CD14-positive monocyte (primary cell): ENCODE measurements at regions not wholly inside any gene's neighbourhood (a gene's known extent, or its start where the extent isn't known, plus 50 kb on each side); places are given as distances from the start of the nearest gene placed in this dataset.

Source experiments
- DNase-seq, 3 donors: peaks; one replicate each; pipeline ENCODE4 v3.0.0-alpha.2; 2011 to 2022
- H2AFZ ChIP-seq: 2 replicates; pipeline ENCODE4 v1.6.0; 2012; ENCODE audit warnings: mild to moderate bottlenecking, low read depth, low read length, inconsistent platforms; ENCODE audit not compliant: insufficient read depth, poor library complexity, severe bottlenecking
- H3K27ac ChIP-seq, 2 donors: 1 replicate in 1 of 2; 2 replicates in 1 of 2; pipeline ENCODE4 v1.5.1; 2012 to 2013; ENCODE audit warnings: low read length in 2 of 2, control low read depth in 1 of 2, inconsistent platforms in 1 of 2, low read depth in 1 of 2, mild to moderate bottlenecking in 1 of 2
- H3K27me3 ChIP-seq, 2 donors: one replicate each; pipeline versions ENCODE4 v1.6.0 to v1.6.1; 2011 to 2013; ENCODE audit warnings: low read length in 2 of 2; ENCODE audit not compliant: control insufficient read depth in 2 of 2, insufficient read depth in 2 of 2
- H3K36me3 ChIP-seq, 2 donors: replicated peaks in 1 of 2; 1 replicate in 1 of 2; 2 replicates in 1 of 2; pipeline versions ENCODE4 v1.5.1 to v1.6.1; 2012 to 2013; ENCODE audit warnings: low read length in 2 of 2, control low read depth in 1 of 2, inconsistent platforms in 1 of 2, mild to moderate bottlenecking in 1 of 2; ENCODE audit not compliant: insufficient read depth in 2 of 2, control insufficient read depth in 1 of 2
- H3K4me1 ChIP-seq, 2 donors: 1 replicate in 1 of 2; 2 replicates in 1 of 2; pipeline versions ENCODE4 v1.5.1 to v1.6.1; 2012 to 2013; ENCODE audit warnings: low read length in 2 of 2, control low read depth in 1 of 2, inconsistent platforms in 1 of 2, mild to moderate bottlenecking in 1 of 2, moderate library complexity in 1 of 2; ENCODE audit not compliant: insufficient read depth in 2 of 2, control insufficient read depth in 1 of 2
- H3K4me2 ChIP-seq: replicated peaks from 2 replicates; pipeline ENCODE3; 2012; ENCODE audit warnings: low read length, moderate library complexity, mild to moderate bottlenecking; ENCODE audit not compliant: poor library complexity, severe bottlenecking; ENCODE audit errors: extremely low read depth
- H3K4me3 ChIP-seq, 3 experiments: fragments of 200-600 bp in 1 of 3; sonication (generic) in 1 of 3; replicated peaks in 1 of 3; 1 replicate in 2 of 3; 2 replicates in 1 of 3; pipeline ENCODE4 v1.5.1; 2011 to 2013; ENCODE audit warnings: low read length in 3 of 3, mild to moderate bottlenecking in 3 of 3, control low read depth in 2 of 3, low read depth in 2 of 3, inconsistent platforms in 1 of 3, moderate library complexity in 1 of 3
- H3K79me2 ChIP-seq: 2 replicates; pipeline ENCODE4 v1.6.0; 2012; ENCODE audit warnings: mild to moderate bottlenecking, control low read depth, inconsistent platforms, low read length, moderate library complexity; ENCODE audit not compliant: insufficient read depth
- H3K9ac ChIP-seq: 2 replicates; pipeline ENCODE4 v1.6.0; 2017; ENCODE audit warnings: low read length, mild to moderate bottlenecking; ENCODE audit not compliant: insufficient read depth, poor library complexity, severe bottlenecking
- H3K9me3 ChIP-seq, 2 donors: replicated peaks in 1 of 2; 1 replicate in 1 of 2; 2 replicates in 1 of 2; pipeline versions ENCODE4 v1.5.1 to v1.6.1; 2012 to 2013; ENCODE audit warnings: low read length in 2 of 2, control low read depth in 1 of 2; ENCODE audit not compliant: control insufficient read depth in 1 of 2, insufficient read depth in 1 of 2
- H4K20me1 ChIP-seq: 2 replicates; pipeline ENCODE4 v1.6.0; 2012; ENCODE audit warnings: mild to moderate bottlenecking, low read length, control low read depth, moderate library complexity; ENCODE audit not compliant: insufficient read depth
- H3K27ac Mint-ChIP-seq, 7 donors: one replicate each; pipeline ENCODE4 v1.8.0; 2020; ENCODE audit warnings: mild to moderate bottlenecking in 7 of 7, mixed read lengths in 7 of 7, moderate library complexity in 6 of 7, inconsistent platforms in 2 of 7
- H3K27me3 Mint-ChIP-seq, 3 donors: one replicate each; pipeline ENCODE4 v1.8.0; 2021 to 2022; ENCODE audit warnings: low read depth in 3 of 3, mild to moderate bottlenecking in 3 of 3, mixed read lengths in 3 of 3, moderate library complexity in 3 of 3, inconsistent platforms in 1 of 3
- H3K36me3 Mint-ChIP-seq, 2 donors: one replicate each; pipeline ENCODE4 v1.8.0; 2020; ENCODE audit warnings: mixed read lengths in 2 of 2, inconsistent platforms in 1 of 2, mild to moderate bottlenecking in 1 of 2
- H3K4me1 Mint-ChIP-seq: one replicate; pipeline ENCODE4 v1.8.0; 2020; ENCODE audit warnings: mild to moderate bottlenecking, mixed read lengths
- H3K4me3 Mint-ChIP-seq, 2 donors: one replicate each; pipeline ENCODE4 v1.8.0; 2020; ENCODE audit warnings: mild to moderate bottlenecking in 2 of 2, mixed read lengths in 2 of 2, moderate library complexity in 1 of 2
- H3K9me3 Mint-ChIP-seq, 7 donors: one replicate each; pipeline ENCODE4 v1.8.0; 2020 to 2022; ENCODE audit warnings: mixed read lengths in 7 of 7, mild to moderate bottlenecking in 6 of 7, moderate library complexity in 6 of 7, inconsistent platforms in 2 of 7
- WGBS: methylation state at CpG from one replicate; pipeline ENCODE4 v1.1.5; 2013; ENCODE audit warnings: missing lambda C conversion rate; ENCODE audit not compliant: insufficient coverage; 5-methylcytosine and 5-hydroxymethylcytosine counted together
- intact Hi-C, 2 donors: fragments of 100-400 bp; cut with micrococcal nuclease; formaldehyde crosslinking; loops; one replicate each; pipeline versions ENCODE4 v1.15.0 to v1.15.1; 2023
- TF ChIP-seq, protein P1 (sequence below): fragments of 200-600 bp; IDR thresholded peaks from one replicate; pipeline ENCODE4 v1.8.0; 2022; ENCODE audit warnings: antibody characterized with exemption, mild to moderate bottlenecking

- intact Hi-C loops = no loop called here
Observed at GRCh38 chr13:66009241-66009640, 1220.9 kb downstream of the PCDH9 start.

DNA sequence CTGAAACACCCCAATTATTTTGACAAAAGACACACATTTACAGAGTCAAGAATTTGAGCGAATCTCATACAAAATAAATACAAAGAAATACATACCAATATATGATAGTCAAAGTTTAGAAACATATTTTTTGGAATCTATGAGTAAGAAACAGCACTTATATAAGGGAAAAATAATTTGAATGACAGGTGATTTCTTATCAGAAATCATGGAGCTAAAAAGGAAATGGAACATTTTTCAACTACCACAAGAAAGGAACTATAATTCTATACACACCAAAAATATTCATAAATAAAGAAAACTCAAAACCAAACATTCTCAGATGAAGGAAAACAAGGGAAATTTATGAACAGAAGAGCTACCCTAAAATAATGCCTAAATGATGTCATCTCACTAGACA is 1226.6 kb downstream of the PCDH9 start:
- Histone ChIP-seq H3K4me3 (no peak overlapping the region), H4K20me1 (no peaks in the 10 kb centered on the region), H3K9me3 (peaks cover 0 to 8% of the 10 kb centered on the region in 2 donors), H3K9ac (no peak overlapping the region), H3K79me2 (no peaks in the 10 kb centered on the region), H2AFZ (no peak overlapping the region), H3K4me1 (no peaks in the 10 kb centered on the region), H3K4me2 (no peak overlapping the region), H3K27ac (no peak overlapping the region), H3K36me3 (no peaks in the 10 kb centered on the region), H3K27me3 (no peaks in the 10 kb centered on the region)
- no peaks in the 10 kb centered on the region for H3K36me3 Mint-ChIP-seq
- WGBS = no CpG with 5 or more reads among the region's 1 CpG
- intact Hi-C loops = no loop called here
- no peak overlapping the region for H3K4me3 Mint-ChIP-seq
- H3K27ac Mint-ChIP-seq = no peak overlapping the region
- TF ChIP-seq, protein P1, sequence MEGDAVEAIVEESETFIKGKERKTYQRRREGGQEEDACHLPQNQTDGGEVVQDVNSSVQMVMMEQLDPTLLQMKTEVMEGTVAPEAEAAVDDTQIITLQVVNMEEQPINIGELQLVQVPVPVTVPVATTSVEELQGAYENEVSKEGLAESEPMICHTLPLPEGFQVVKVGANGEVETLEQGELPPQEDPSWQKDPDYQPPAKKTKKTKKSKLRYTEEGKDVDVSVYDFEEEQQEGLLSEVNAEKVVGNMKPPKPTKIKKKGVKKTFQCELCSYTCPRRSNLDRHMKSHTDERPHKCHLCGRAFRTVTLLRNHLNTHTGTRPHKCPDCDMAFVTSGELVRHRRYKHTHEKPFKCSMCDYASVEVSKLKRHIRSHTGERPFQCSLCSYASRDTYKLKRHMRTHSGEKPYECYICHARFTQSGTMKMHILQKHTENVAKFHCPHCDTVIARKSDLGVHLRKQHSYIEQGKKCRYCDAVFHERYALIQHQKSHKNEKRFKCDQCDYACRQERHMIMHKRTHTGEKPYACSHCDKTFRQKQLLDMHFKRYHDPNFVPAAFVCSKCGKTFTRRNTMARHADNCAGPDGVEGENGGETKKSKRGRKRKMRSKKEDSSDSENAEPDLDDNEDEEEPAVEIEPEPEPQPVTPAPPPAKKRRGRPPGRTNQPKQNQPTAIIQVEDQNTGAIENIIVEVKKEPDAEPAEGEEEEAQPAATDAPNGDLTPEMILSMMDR = no peak
- no peaks in the 10 kb centered on the region for H3K4me1 Mint-ChIP-seq
- H3K9me3 Mint-ChIP-seq = peaks cover 2 to 16% (median 9%) of the 10 kb centered on the region in 7 donors
- no peak for DNase-seq
- H3K27me3 Mint-ChIP-seq = peaks cover 0 to 2% (median 0%) of the 10 kb centered on the region in 3 donors

More at GRCh38 chr13:66009241-66009640, 1220.9 kb downstream of the PCDH9 start:
- Histone ChIP-seq H3K4me1 (no peaks in the 10 kb centered on the region), H3K27ac (no peak overlapping the region), H3K27me3 (no peaks in the 10 kb centered on the region), H3K4me3 (no peak overlapping the region), H3K79me2 (no peaks in the 10 kb centered on the region), H3K36me3 (no peaks in the 10 kb centered on the region), H4K20me1 (no peaks in the 10 kb centered on the region), H2AFZ (no peak overlapping the region), H3K9me3 (peaks cover 24 to 33% of the 10 kb centered on the region in 2 donors), H3K4me2 (no peak overlapping the region), H3K9ac (no peak overlapping the region)
- no peaks in the 10 kb centered on the region for H3K4me1 Mint-ChIP-seq
- TF ChIP-seq, protein P1 = no peak
- no peak overlapping the region for H3K27ac Mint-ChIP-seq
- DNase-seq = no peak
- no peak overlapping the region for H3K4me3 Mint-ChIP-seq
- H3K36me3 Mint-ChIP-seq = no peaks in the 10 kb centered on the region
- H3K27me3 Mint-ChIP-seq = no peaks in the 10 kb centered on the region
- peaks cover 2 to 26% (median 12%) of the 10 kb centered on the region in 7 donors for H3K9me3 Mint-ChIP-seq
- WGBS = 93% methylated on average over 27 of the region's 30 CpGs
